Mesenchymal stem cell (in vitro differentiated cells and primary cell): ENCODE measurements at regions not wholly inside any gene's neighbourhood (a gene's known extent, or its start where the extent isn't known, plus 50 kb on each side); places are given as distances from the start of the nearest gene placed in this dataset.

Experiments used
- DNase-seq: peaks from one replicate; pipeline ENCODE4 v3.0.0-alpha.2; 2013
- H2AFZ ChIP-seq: one replicate; pipeline ENCODE4 v1.6.1; 2013; ENCODE audit warnings: low read depth, mild to moderate bottlenecking, control low read depth, inconsistent platforms, low read length, moderate library complexity
- H2AK5ac ChIP-seq: 2 replicates; pipeline ENCODE4 v1.6.1; 2013; ENCODE audit warnings: low read length, moderate library complexity, mild to moderate bottlenecking, inconsistent platforms; ENCODE audit not compliant: severe bottlenecking
- H2BK120ac ChIP-seq: one replicate; pipeline ENCODE4 v1.6.1; 2013; ENCODE audit warnings: low read depth, mild to moderate bottlenecking, inconsistent platforms, low read length, moderate library complexity
- H2BK12ac ChIP-seq, 2 experiments: one replicate each; pipeline ENCODE4 v1.6.1; 2013; ENCODE audit warnings: inconsistent platforms in 2 of 2, low read length in 2 of 2, mild to moderate bottlenecking in 2 of 2, moderate library complexity in 2 of 2, control low read depth in 1 of 2
- H2BK15ac ChIP-seq: one replicate; pipeline ENCODE4 v1.6.1; 2013; ENCODE audit warnings: mild to moderate bottlenecking, low read depth, inconsistent platforms; ENCODE audit not compliant: poor library complexity, severe bottlenecking
- H2BK5ac ChIP-seq: 2 replicates; pipeline ENCODE4 v1.6.1; 2013; ENCODE audit warnings: low read depth, mild to moderate bottlenecking, low read length, control low read depth, inconsistent platforms; ENCODE audit not compliant: poor library complexity, severe bottlenecking
- H3K14ac ChIP-seq, 2 experiments: one replicate each; pipeline ENCODE4 v1.6.1; 2013; ENCODE audit warnings: inconsistent platforms in 2 of 2, low read length in 2 of 2, control low read depth in 1 of 2, mild to moderate bottlenecking in 1 of 2, moderate library complexity in 1 of 2
- H3K18ac ChIP-seq, 2 experiments: one replicate each; pipeline ENCODE4 v1.6.1; 2013; ENCODE audit warnings: inconsistent platforms in 2 of 2, low read length in 2 of 2, control low read depth in 1 of 2, low read depth in 1 of 2, mild to moderate bottlenecking in 1 of 2
- H3K23ac ChIP-seq, 2 experiments: one replicate each; pipeline ENCODE4 v1.6.1; 2013; ENCODE audit warnings: inconsistent platforms in 2 of 2, low read length in 2 of 2, mild to moderate bottlenecking in 2 of 2, moderate library complexity in 2 of 2, control low read depth in 1 of 2
- H3K27ac ChIP-seq: 2 replicates; pipeline ENCODE4 v1.5.1; 2013; ENCODE audit warnings: mild to moderate bottlenecking, moderate library complexity, low read length, control low read depth, inconsistent platforms; ENCODE audit not compliant: poor library complexity, severe bottlenecking
- H3K27me3 ChIP-seq, 2 experiments: 2 replicates each; pipeline versions ENCODE4 v1.6.1 to v1.7.0; 2013; ENCODE audit warnings: low read length in 2 of 2, mild to moderate bottlenecking in 2 of 2, moderate library complexity in 2 of 2, control low read depth in 1 of 2, inconsistent platforms in 1 of 2; ENCODE audit not compliant: control insufficient read depth in 1 of 2, insufficient read depth in 1 of 2
- H3K36me3 ChIP-seq, 2 experiments: 2 replicates each; pipeline versions ENCODE4 v1.6.1 to v1.7.0; 2013; ENCODE audit warnings: low read length in 2 of 2, control low read depth in 1 of 2, inconsistent platforms in 1 of 2, low read depth in 1 of 2, mild to moderate bottlenecking in 1 of 2; ENCODE audit not compliant: insufficient read depth in 2 of 2, control insufficient read depth in 1 of 2
- H3K4ac ChIP-seq, 2 experiments: one replicate each; pipeline ENCODE4 v1.6.1; 2013; ENCODE audit warnings: inconsistent platforms in 2 of 2, low read length in 2 of 2, mild to moderate bottlenecking in 2 of 2, moderate library complexity in 2 of 2, control low read depth in 1 of 2, low read depth in 1 of 2
- H3K4me1 ChIP-seq: 2 replicates; pipeline ENCODE4 v1.6.1; 2013; ENCODE audit warnings: low read depth, low read length, control low read depth; ENCODE audit not compliant: control insufficient read depth, insufficient read depth
- H3K4me2 ChIP-seq: 2 replicates; pipeline ENCODE4 v1.6.1; 2013; ENCODE audit warnings: low read length, mild to moderate bottlenecking, inconsistent platforms; ENCODE audit not compliant: poor library complexity, severe bottlenecking
- H3K4me3 ChIP-seq, 2 experiments: 2 replicates each; pipeline versions ENCODE4 v1.5.1 to v1.7.0; 2013; ENCODE audit warnings: low read length in 2 of 2, mild to moderate bottlenecking in 2 of 2, control low read depth in 1 of 2, low read depth in 1 of 2; ENCODE audit not compliant: insufficient read depth in 1 of 2
- H3K79me1 ChIP-seq: replicated peaks from 2 replicates; pipeline ENCODE4 v1.6.1; 2013; ENCODE audit warnings: mild to moderate bottlenecking, control low read depth, low read length, inconsistent platforms; ENCODE audit not compliant: poor library complexity, severe bottlenecking
- H3K9ac ChIP-seq: 2 replicates; pipeline ENCODE4 v1.7.0; 2013; ENCODE audit warnings: mild to moderate bottlenecking, low read length, moderate library complexity
- H3K9me3 ChIP-seq: 2 replicates; pipeline ENCODE4 v1.7.0; 2013; ENCODE audit warnings: mild to moderate bottlenecking, low read length; ENCODE audit not compliant: control insufficient read depth
- H4K8ac ChIP-seq: one replicate; pipeline ENCODE4 v1.6.1; 2013; ENCODE audit warnings: inconsistent platforms, mild to moderate bottlenecking, low read length, moderate library complexity
- H4K91ac ChIP-seq: one replicate; pipeline ENCODE4 v1.6.1; 2013; ENCODE audit warnings: mild to moderate bottlenecking, low read length, inconsistent platforms
- WGBS: methylation state at CpG from one replicate; pipeline ENCODE4 v1.1.7; 2013; ENCODE audit warnings: mixed read lengths; 5-methylcytosine and 5-hydroxymethylcytosine counted together

GRCh38 chr12:24455811-24456210 lies 493.1 kb downstream of the BCAT1 start:
- Histone ChIP-seq H2BK12ac (no peak overlapping the region), H2BK120ac (no peak overlapping the region), H2AFZ (no peak overlapping the region), H3K9me3 (no peaks in the 10 kb centered on the region), H2BK5ac (no peak overlapping the region), H3K4me2 (no peak overlapping the region), H3K4me3 (no peak overlapping the region), H3K9ac (no peak overlapping the region), H3K27ac (no peak overlapping the region), H3K27me3 (no peaks in the 10 kb centered on the region), H3K36me3 (no peaks in the 10 kb centered on the region), H3K23ac (no peak overlapping the region), H4K91ac (no peak overlapping the region), H3K18ac (peak overlapping the region in 1 of 2 experiments; percentile 29), H3K4ac (no peak overlapping the region), H4K8ac (no peak overlapping the region), H3K79me1 (no peaks in the 10 kb centered on the region), H3K14ac (no peak overlapping the region), H3K4me1 (no peaks in the 10 kb centered on the region), H2AK5ac (no peak overlapping the region), H2BK15ac (no peak overlapping the region)
- 99% methylated on average over 5 of the region's 5 CpGs for WGBS
- DNase-seq, result no peak

DNA sequence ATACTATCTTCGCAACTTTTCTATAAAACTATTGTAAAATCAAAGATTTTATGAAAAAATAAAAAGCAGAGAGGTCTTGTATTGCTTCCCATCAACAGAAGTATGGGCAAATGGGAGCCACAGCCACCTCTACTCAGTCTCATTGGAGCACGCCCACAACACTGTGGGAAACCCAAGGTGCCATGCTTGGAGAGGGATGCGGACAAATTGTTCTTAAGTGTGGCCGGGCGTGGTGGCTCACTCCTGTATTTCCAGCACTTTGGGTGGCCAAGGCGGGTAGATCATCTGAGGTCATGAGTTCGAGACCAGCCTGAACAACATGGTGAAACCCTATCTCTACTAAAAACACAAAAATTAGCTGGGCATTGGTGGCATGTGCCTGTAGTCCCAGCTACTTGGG lies 498.2 kb upstream of the SOX5 start:
- no peak overlapping the region for H2BK120ac ChIP-seq

GRCh38 chr12:24446287-24446686 lies 496.8 kb upstream of the SOX5 start:
- no peak overlapping the region for H3K9ac ChIP-seq
- no peak overlapping the region for H4K8ac ChIP-seq
- H3K27ac ChIP-seq, result no peak overlapping the region
- no peak for DNase-seq
- no peak overlapping the region for H2BK15ac ChIP-seq
- no peak overlapping the region for H3K4ac ChIP-seq
- no peaks in the 10 kb centered on the region for H3K36me3 ChIP-seq
- H2AK5ac ChIP-seq, result no peak overlapping the region
- H3K9me3 ChIP-seq, result no peaks in the 10 kb centered on the region
- no peak overlapping the region for H4K91ac ChIP-seq
- no peak overlapping the region for H3K18ac ChIP-seq
- no peak overlapping the region for H3K23ac ChIP-seq
- no peak overlapping the region for H2BK5ac ChIP-seq
- no peak overlapping the region for H3K4me3 ChIP-seq
- H3K79me1 ChIP-seq, result no peaks in the 10 kb centered on the region
- no peaks in the 10 kb centered on the region for H3K27me3 ChIP-seq
- H3K4me1 ChIP-seq, result no peaks in the 10 kb centered on the region
- H3K14ac ChIP-seq, result no peak overlapping the region
- no peak overlapping the region for H2AFZ ChIP-seq
- no peak overlapping the region for H3K4me2 ChIP-seq
- no peak overlapping the region for H2BK12ac ChIP-seq
- H2BK120ac ChIP-seq, result no peak overlapping the region

More for the DNA sequence above, 498.2 kb upstream of the SOX5 start:
- Histone ChIP-seq H4K91ac (no peak overlapping the region), H2BK15ac (no peak overlapping the region), H3K27me3 (no peaks in the 10 kb centered on the region), H4K8ac (no peak overlapping the region), H3K9me3 (no peaks in the 10 kb centered on the region), H3K4ac (no peak overlapping the region), H2BK5ac (no peak overlapping the region), H3K4me3 (no peak overlapping the region), H3K4me2 (no peak overlapping the region), H3K4me1 (no peaks in the 10 kb centered on the region), H2BK12ac (no peak overlapping the region), H2AK5ac (no peak overlapping the region), H3K79me1 (no peaks in the 10 kb centered on the region), H3K18ac (no peak overlapping the region), H3K9ac (no peak overlapping the region), H3K27ac (no peak overlapping the region), H2AFZ (no peak overlapping the region), H3K14ac (no peak overlapping the region), H3K23ac (no peak overlapping the region), H3K36me3 (no peaks in the 10 kb centered on the region)
- DNase-seq, result no peak
- over 99% methylated on average over 6 of the region's 7 CpGs for WGBS

DNA sequence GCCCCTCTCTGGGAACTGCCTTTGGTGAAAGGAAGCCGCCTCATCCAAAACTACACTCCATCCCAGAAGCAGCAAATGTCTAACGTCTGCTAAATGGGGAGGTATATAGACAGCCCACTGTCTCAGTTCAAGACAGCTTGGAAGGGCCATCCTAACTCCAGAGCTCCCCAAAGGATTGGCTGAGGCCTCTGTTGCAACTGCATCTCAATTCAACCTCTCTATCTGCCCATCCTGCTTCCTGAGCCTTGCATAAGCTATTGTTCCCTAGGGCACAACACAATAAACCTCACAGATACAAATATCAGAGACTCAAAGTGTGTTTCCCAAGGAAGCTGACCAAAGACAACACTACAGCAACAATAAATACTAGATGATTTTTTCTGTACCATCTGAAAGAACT lies 495.2 kb upstream of the SOX5 start:
- H2AK5ac ChIP-seq, result no peak overlapping the region
- H3K4me2 ChIP-seq, result no peak overlapping the region
- H2BK120ac ChIP-seq, result no peak overlapping the region
- no peak overlapping the region for H3K23ac ChIP-seq
- no peak overlapping the region for H4K91ac ChIP-seq
- no peak overlapping the region for H2AFZ ChIP-seq
- H4K8ac ChIP-seq, result no peak overlapping the region
- H3K4me3 ChIP-seq, result no peak overlapping the region
- no peaks in the 10 kb centered on the region for H3K36me3 ChIP-seq
- H3K27ac ChIP-seq, result no peak overlapping the region
- no peak overlapping the region for H3K4ac ChIP-seq
- H3K18ac ChIP-seq, result no peak overlapping the region
- H2BK5ac ChIP-seq, result no peak overlapping the region
- H3K4me1 ChIP-seq, result no peaks in the 10 kb centered on the region
- H3K9ac ChIP-seq, result no peak overlapping the region
- H2BK12ac ChIP-seq, result no peak overlapping the region
- no peaks in the 10 kb centered on the region for H3K9me3 ChIP-seq
- H3K14ac ChIP-seq, result no peak overlapping the region
- H2BK15ac ChIP-seq, result no peak overlapping the region
- no peaks in the 10 kb centered on the region for H3K27me3 ChIP-seq
- no peak for DNase-seq
- 83% methylated on average over 2 of the region's 2 CpGs for WGBS
- no peaks in the 10 kb centered on the region for H3K79me1 ChIP-seq
